ENCODE measurements at regions not wholly inside any gene's neighbourhood (a gene's known extent, or its start where the extent isn't known, plus 50 kb on each side); places are given as distances from the start of the nearest gene placed in this dataset.

GRCh38 chr11:133605482-133605881 lies 73.2 kb upstream of the OPCML start:
- Histone ChIP-seq H3K27me3 (no peaks in the 10 kb centered on the region), H3K9me3 (no peaks in the 10 kb centered on the region), H3K36me3 (no peaks in the 10 kb centered on the region), H3K27ac (no peak overlapping the region), H3K4me3 (no peak overlapping the region), H3K4me1 (no peaks in the 10 kb centered on the region)
- no peak for TF ChIP-seq POLR2A (IDR thresholded peaks at IDR 0.05)
- TF ChIP-seq CTCF (IDR thresholded peaks at IDR 0.05): no peak
- TF ChIP-seq POLR2AphosphoS5 (IDR thresholded peaks at IDR 0.05; ENCODE audit: insufficient read depth in 1 of 2, low read depth in 1 of 2): no peak
- DNase-seq (ENCODE audit: extremely low spot score in 2 of 2): no peak
- intact Hi-C loops (cut with DNase I): no loop called here

- DNase-seq (ENCODE audit: extremely low spot score in 2 of 2): no peak
- H3K9me3 ChIP-seq: no peaks in the 10 kb centered on the region
- no peaks in the 10 kb centered on the region for H3K27me3 ChIP-seq
- H3K4me1 ChIP-seq: no peaks in the 10 kb centered on the region
- intact Hi-C loops (cut with DNase I): no loop called here
- H3K27ac ChIP-seq: no peak overlapping the region
- H3K36me3 ChIP-seq: no peaks in the 10 kb centered on the region
- TF ChIP-seq CTCF (IDR thresholded peaks at IDR 0.05) (no peak), POLR2AphosphoS5 (IDR thresholded peaks at IDR 0.05; ENCODE audit: insufficient read depth in 1 of 2, low read depth in 1 of 2) (no peak), POLR2A (IDR thresholded peaks at IDR 0.05) (no peak)
- no peak overlapping the region for H3K4me3 ChIP-seq
Observed at GRCh38 chr11:133601641-133602040, 69.3 kb upstream of the OPCML start.

- intact Hi-C loops (cut with DNase I): no loop called here
- Histone ChIP-seq H3K4me1 (no peaks in the 10 kb centered on the region), H3K27me3 (no peaks in the 10 kb centered on the region), H3K27ac (no peak overlapping the region), H3K4me3 (no peak overlapping the region), H3K36me3 (no peaks in the 10 kb centered on the region), H3K9me3 (no peaks in the 10 kb centered on the region)
- TF ChIP-seq POLR2A (IDR thresholded peaks at IDR 0.05): no peak
- TF ChIP-seq CTCF (IDR thresholded peaks at IDR 0.05): no peak
- TF ChIP-seq POLR2AphosphoS5 (IDR thresholded peaks at IDR 0.05; ENCODE audit: insufficient read depth in 1 of 2, low read depth in 1 of 2): no peak
- DNase-seq (ENCODE audit: extremely low spot score in 2 of 2): no peak
Observed at GRCh38 chr11:133600786-133601185, 68.5 kb upstream of the OPCML start.

GRCh38 chr11:133600306-133600705 lies 68.0 kb upstream of the OPCML start:
- H3K27ac ChIP-seq: no peak overlapping the region
- no peaks in the 10 kb centered on the region for H3K27me3 ChIP-seq
- DNase-seq (ENCODE audit: extremely low spot score in 2 of 2): no peak
- no peak overlapping the region for H3K4me3 ChIP-seq
- TF ChIP-seq CTCF (IDR thresholded peaks at IDR 0.05) (no peak), POLR2A (IDR thresholded peaks at IDR 0.05) (no peak), POLR2AphosphoS5 (IDR thresholded peaks at IDR 0.05; ENCODE audit: insufficient read depth in 1 of 2, low read depth in 1 of 2) (no peak)
- no peaks in the 10 kb centered on the region for H3K36me3 ChIP-seq
- intact Hi-C loops (cut with DNase I): no loop called here
- H3K9me3 ChIP-seq: no peaks in the 10 kb centered on the region
- no peaks in the 10 kb centered on the region for H3K4me1 ChIP-seq

- no peak for TF ChIP-seq POLR2AphosphoS5 (IDR thresholded peaks at IDR 0.05; ENCODE audit: insufficient read depth in 1 of 2, low read depth in 1 of 2)
- no peak for TF ChIP-seq POLR2A (IDR thresholded peaks at IDR 0.05)
- no peak for TF ChIP-seq CTCF (IDR thresholded peaks at IDR 0.05)
- H3K27ac ChIP-seq: no peak overlapping the region
- DNase-seq (ENCODE audit: extremely low spot score in 2 of 2): no peak
- H3K9me3 ChIP-seq: no peaks in the 10 kb centered on the region
- H3K27me3 ChIP-seq: no peaks in the 10 kb centered on the region
- intact Hi-C loops (cut with DNase I): no loop called here
- H3K4me3 ChIP-seq: no peak overlapping the region
- no peaks in the 10 kb centered on the region for H3K4me1 ChIP-seq
- no peaks in the 10 kb centered on the region for H3K36me3 ChIP-seq
Observed at GRCh38 chr11:133598906-133599305, 66.6 kb upstream of the OPCML start.
